GM19397 (cell line): ENCODE measurements at regions not wholly inside any gene's neighbourhood (a gene's known extent, or its start where the extent isn't known, plus 50 kb on each side); places are given as distances from the start of the nearest gene placed in this dataset.
"Not testable (repeated sequence)": the region's sequence is repeated elsewhere in the genome, so short reads cannot be mapped to it uniquely, and the experiment has no call there.

ENCODE experiments used
- ATAC-seq: cut with Tn5 transposase; IDR thresholded peaks from one replicate; pipeline ENCODE4 v1.9.1; 2021; ENCODE audit warnings: mild to moderate bottlenecking, moderate library complexity; ENCODE audit not compliant: unreplicated experiment

- no peak for ATAC-seq
Observed at GRCh38 chr4:28238876-28239275, 1378.2 kb downstream of the STIM2 start.

- no peak for ATAC-seq
Observed at GRCh38 chr4:28241021-28241420, 1380.4 kb downstream of the STIM2 start.

DNA sequence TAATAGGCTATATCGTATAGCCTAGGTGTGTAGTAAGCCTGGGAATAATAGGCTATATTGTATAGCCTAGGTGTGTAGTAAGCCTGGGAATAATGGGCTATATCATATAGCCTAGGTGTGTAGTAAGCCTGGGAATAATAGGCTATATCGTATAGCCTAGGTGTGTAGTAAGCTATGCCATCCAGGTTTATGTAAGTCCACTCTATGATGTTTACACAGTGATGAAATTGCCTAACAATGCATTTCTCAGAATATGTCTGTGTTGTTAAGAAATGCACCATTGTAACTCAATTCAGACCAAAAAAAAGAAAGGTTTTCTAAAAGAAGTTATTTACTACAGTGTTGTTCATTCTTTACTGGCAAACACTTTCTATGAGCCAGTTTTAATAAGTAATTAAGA lies 1387.2 kb downstream of the STIM2 start:
- no peak for ATAC-seq

DNA sequence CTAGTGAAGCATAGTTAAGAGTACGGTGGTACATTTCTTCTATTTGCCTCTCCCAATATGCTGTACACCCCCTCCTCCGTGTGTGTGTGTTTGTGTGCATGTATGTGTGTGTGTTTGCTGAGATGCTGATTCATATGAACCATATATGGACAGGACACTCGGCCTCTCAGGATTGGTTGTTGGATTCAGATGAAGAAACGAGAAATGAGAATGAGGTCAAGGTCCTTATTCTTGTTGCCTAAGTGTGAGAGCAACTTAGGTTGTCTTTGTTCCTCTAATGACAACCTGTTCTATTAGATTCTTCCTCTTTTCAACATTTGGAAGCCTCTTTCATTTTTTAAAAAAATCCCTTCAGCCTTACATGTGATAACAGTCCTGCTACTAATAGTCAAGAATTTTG lies 1387.6 kb downstream of the STIM2 start:
- ATAC-seq, result no peak

GRCh38 chr4:28250646-28251045 lies 1390.0 kb downstream of the STIM2 start:
- ATAC-seq, result no peak

GRCh38 chr4:28251831-28252230 lies 1391.2 kb downstream of the STIM2 start:
- ATAC-seq, result no peak

- no peak for ATAC-seq
Observed at GRCh38 chr4:28254003-28254402, 1393.4 kb downstream of the STIM2 start.

DNA sequence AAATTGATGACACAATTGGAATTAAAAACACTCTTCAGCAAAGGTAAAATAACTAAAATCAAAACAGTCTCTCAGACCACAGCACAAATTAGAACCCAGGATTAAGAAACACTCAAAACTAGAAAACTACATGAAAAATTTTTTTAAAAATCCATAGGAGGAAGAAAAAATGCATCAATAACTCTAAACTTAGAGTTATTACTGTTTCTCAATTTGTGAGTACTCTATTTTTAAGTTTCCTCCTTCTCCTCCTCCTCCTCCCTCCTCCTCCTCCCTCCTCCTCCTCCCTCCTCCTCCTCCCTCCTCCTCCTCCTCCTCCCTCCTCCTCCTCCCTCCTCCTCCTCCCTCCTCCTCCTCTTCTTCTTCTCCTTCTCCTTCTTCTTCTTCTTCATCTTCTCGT lies 1395.7 kb downstream of the STIM2 start:
- no peak for ATAC-seq

DNA sequence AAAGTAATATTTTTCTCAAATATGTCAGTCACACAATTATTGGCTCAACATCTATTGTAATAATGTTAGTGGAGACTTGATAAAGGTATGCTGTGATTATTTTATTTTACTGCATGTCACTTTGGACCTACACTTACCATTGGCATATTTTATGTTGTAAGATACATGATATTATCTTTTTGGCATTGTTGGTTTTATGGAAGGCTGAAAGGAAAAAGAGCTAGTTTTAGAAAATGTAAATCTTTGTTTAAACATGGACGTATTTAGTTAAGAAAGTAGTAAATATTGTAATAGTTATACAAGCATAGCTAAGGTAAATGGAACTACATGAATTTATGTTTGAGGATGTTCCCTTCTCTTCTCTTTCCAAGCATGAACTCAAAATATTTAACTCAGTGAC lies 1399.3 kb downstream of the STIM2 start:
- no peak for ATAC-seq

- no peak for ATAC-seq
Observed at GRCh38 chr4:28267166-28267565, 1406.5 kb downstream of the STIM2 start.

- no peak for ATAC-seq
Observed at GRCh38 chr4:28269426-28269825, 1408.8 kb downstream of the STIM2 start.

GRCh38 chr4:28277931-28278330 lies 1417.3 kb downstream of the STIM2 start:
- no peak for ATAC-seq

DNA sequence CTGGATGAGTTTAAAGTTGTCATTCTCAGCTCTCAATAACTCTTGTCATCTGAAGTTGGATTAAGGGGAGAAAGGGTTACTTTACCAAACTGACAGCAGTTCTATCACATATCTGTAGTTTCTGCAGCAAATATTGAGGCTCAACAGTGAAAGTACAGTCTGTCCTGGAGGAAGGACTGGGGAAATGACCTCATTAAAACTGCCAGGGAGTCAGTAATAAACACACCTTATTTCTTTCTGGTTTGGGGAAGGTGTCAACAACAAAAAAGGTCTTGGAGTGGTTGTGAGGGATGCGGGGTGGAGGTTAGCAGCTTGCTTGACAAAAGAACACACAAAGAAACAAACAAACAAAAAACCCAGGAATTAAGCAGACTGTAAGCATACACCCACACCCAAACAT lies 1418.0 kb downstream of the STIM2 start:
- ATAC-seq, result no peak

DNA sequence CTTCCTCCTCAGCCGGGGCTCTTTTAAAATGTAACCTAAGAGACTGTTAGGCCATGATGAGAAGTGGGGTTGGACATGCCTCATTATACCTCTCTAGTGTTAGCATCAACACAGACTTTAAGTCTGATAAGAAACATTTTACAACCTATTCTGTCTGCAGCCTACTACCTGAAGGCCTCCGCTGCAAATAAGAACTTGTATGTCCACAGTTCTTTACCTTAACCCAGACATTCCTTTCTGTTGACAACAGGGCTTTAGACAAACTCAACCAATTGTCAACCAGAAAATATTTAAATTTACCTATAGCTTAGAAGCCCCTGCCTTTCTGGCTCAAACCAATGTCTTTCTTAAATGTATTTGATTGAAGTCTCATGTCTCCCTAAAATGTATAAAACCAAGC lies 1418.6 kb downstream of the STIM2 start:
- ATAC-seq, result no peak

DNA sequence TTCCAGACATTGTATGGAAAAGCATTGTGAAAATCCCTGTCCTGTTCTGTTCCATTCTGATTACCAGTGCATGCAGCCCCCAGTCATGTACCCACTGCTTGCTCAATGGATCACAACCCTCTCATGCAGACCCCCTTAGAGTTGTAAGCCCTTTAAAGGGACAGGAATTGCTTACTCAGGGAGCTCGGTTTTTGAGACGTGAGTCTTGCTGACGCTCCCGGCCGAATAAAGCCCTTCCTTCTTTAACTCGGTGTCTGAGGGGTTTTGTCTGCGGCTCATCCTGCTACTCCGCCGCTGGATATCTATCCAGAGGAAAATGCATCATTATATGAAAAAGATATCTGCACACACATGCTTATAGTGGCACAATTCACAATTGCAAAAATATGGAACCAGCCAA lies 1425.6 kb downstream of the STIM2 start:
- ATAC-seq, result not testable (repeated sequence)

GRCh38 chr4:28287831-28288233 lies 1427.2 kb downstream of the STIM2 start:
- no peak for ATAC-seq

DNA sequence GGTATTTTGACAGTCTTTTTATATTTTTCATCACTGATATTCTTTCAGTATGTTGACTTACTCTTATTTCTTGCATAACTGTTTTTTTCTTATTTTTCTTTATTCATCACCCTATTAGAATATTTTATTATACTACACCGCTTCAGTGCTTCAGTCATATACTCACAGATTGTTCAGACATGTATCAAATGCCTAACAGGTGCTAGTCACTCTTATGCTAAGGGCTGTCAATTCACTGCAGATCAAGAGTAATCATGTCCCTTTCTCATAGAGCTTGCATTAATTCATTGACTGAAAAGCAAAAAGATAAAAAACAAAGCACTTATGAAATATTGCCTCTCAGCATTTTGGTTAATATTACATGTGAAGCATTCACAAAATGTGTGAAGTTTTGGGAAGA lies 1435.6 kb downstream of the STIM2 start:
- ATAC-seq, result no peak

- no peak for ATAC-seq
Observed at GRCh38 chr4:28310926-28311325, 1450.3 kb downstream of the STIM2 start.

- ATAC-seq, result not testable (repeated sequence)
Observed at GRCh38 chr4:28312497-28312896, 1451.9 kb downstream of the STIM2 start.

DNA sequence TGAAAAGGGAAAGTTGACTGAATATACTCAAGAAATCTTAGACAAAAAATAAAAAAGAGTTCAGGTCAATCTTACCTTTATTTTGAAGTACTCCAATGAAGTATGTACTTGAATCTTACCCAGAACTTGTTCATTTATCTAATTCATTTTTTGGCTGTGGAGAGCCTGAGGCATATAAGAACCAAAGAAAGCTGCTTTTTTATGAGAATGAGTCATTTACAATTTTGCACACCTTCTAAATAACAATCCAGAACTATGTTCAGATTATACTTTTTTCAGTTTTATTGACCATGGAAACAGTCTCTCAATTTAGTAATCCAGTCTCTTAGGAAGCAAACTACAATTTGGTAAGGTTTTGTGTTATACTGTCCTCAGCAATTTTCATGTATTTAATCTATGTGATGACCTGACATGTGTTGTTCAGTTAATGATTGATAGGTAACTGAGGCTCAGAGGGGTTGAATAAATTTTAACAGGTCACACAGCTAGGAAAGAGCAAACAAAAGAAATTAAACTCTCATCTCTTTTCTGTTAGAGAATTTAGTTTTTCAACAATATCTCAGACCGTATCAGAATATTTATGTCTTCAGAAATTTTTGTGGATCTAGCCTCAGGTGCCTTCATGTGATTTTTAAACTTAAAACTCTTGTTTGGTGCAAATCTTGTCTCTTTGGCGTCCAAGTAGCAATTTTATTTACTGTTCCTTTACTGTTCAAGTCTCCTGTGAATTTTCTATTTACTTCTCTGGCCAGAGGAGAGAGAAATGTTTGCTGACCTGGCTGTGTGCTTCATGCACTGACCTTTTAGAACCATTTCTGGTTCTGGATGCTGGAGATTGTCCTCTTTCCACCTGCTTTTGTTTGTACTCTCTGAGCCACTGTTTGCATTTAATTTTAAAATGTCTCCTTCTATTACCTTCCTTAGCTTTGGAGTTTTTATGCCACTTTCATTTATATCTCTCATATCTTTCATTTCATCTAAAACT lies 1453.4 kb downstream of the STIM2 start:
- no peak for ATAC-seq

DNA sequence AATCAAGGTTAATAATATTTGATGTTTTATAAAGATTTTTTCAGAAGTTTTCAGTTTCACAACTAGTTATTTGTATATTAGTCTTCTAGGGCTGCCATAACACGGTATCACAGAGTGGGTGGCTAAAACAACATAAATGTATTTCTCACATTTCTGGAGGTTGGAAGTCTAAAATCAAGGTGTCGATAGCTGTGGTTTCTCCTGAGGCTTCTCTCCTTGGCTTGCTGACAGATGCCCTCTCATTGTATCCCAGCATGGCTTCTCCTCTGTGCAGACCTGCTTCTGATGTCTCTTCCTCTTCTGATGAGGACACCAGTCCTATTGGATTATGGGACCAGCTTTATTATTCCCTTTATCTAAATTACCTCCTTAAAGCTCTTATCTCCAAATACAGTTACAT lies 1456.6 kb downstream of the STIM2 start:
- no peak for ATAC-seq

DNA sequence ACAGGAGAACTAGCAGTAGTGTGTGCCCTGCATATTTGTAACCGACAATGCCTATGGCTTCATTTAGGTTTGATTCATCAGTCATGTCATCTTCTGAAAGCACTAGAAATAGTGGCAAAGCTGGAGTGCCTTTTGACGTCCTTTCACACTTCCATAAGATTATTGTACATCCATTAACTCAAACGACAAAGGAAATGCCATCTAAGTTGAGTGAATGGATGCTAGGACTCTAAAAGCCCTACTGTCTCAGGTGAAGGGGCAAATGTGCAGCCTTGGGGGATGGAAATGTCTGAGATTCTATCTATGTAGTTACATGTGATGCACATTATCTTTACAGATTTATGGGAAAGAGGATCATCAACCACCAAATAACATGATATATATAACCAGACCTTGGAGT lies 1473.6 kb downstream of the STIM2 start:
- ATAC-seq, result no peak

DNA sequence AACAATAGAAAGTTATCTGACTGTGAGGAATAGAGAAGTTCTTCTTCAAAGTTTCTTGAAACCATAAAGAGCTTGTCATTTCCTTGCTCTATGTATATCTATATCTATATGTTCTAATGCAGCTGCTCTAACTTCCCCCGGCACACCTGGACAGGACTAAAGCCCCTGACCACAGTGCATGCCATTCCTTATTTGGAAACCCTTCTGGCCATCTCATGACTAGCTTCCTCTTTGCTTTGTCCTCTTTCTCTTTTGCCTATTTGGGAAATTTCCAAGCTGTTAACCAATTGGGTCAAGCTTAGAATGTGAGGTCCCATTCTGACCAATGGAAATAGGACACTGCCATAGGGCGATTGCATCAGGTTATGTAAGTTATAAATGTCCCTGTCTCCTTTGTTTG lies 1481.1 kb downstream of the STIM2 start:
- ATAC-seq, result no peak
